ENCODE measurements at regions not wholly inside any gene's neighbourhood (a gene's known extent, or its start where the extent isn't known, plus 50 kb on each side); places are given as distances from the start of the nearest gene placed in this dataset.

DNA sequence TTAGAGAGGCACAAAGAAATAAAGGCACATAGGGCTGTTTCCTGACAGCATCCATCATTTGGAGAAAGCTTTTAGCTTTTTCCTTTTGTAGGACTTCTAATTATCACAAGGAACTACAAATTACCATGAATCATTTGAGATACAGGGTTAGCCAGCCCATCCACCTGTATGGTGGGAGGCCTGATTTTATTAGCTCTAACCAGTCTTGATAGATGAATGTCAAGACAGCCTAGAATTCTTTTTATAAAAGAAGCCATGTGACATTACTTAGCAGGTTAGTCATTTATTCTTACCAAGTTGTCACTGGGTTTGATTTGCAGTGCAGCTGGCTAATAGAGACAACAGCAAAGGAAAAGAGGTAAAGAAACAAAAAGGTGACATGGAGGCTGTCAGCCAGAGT, 618.1 kb downstream of the ZNF385D start:
- no peak for DNase-seq

GRCh38 chr3:21120826-21121225, 630.2 kb downstream of the ZNF385D start:
- DNase-seq: no peak

GRCh38 chr3:21117370-21117769, 633.6 kb downstream of the ZNF385D start:
- no peak for DNase-seq

DNA sequence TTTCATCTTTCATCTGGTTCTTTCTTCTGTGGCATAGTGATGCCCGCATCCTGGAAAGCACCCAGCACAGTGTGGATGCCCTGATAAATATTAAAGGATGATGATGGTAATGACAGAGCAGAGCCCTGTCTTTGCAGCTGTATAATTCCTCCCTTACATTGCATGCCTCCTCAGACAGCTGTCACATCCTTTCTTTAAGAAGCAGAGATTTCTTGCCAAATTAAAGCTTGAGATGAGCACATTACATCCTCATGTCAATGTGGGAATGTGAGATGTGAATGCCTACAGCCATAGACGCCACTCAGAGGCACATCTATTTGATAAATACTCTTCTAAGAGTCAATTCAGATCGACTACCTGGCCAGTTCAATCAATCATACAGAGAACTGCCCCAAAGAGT, 642.0 kb downstream of the ZNF385D start:
- DNase-seq: no peak

- DNase-seq: no peak
Measured at GRCh38 chr3:21105784-21106183, 645.2 kb downstream of the ZNF385D start.

GRCh38 chr3:21100656-21101359, 650.2 kb downstream of the ZNF385D start:
- no peak for DNase-seq

DNA sequence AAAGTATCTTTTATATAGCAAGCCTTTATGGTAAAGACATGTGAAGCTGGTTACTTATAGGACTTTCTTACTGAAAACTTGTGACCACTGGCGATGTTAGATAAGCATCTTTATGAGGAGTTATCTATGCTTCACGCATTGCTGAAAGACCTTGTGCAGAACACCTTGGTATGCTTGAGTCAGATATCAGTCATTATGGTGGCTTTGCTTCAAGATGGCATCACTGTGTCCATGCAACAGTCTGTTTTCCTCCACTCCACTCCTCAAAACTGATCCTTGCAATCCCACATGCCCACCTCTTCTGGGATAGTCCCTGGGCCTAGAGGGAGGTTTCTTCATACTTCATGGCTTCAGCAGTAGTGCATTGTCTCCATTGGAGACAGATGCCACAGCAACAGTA, 656.3 kb downstream of the ZNF385D start:
- no peak for DNase-seq

DNA sequence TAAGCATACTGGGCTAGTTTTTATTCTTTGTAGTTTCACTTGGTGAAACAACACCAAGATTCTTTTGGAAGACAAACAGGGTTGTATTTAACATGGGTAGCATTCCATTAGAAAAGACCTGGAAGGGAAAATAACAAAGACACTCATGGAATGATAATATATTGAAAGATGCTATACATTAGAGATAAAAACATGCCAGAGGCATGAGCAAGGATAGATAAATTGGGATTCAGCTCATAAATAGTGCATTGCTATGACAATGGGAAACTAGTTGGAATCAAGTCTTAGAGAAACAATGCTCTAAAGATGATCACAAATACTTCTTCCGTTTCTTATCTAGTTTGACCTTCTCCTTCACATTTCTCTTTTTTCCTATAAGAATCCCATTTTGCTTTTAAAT, 677.4 kb downstream of the ZNF385D start:
- no peak for DNase-seq

DNA sequence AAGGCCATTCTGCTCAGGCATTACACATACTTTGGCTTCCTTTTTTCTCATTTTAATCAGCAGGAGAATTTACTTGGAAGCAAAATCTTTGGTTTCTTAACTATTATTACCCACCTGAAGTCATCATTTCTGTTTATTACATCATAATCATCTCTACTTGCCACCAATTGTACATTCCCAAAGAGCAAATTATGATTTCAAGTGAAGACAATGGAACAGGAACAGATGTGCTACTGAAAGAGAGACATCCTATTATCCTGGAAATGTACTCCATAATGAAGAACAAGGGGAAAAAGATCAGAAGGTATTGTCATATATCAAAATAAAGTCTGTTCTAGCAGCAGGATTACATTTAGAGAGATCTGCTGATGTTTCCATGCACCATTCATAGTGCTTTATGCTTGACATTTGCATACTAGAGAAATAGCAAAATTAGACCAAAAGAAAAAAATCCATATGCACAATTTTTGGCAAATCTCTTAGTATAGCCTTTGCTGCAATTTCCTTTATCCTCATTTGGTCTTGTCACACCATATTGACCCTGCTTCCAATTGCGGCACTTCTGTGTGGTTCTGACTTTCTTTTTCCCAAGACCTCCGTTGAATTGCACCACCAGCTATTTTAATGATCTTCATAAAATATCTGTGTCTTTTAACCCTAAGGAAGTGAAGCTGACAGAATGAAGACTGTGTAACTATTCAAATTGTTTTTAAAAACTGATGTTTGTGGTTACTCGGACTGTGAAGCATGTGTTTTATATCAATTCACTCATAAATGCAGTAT, 683.8 kb downstream of the ZNF385D start:
- DNase-seq: no peak

GRCh38 chr3:21062831-21063294, 688.1 kb downstream of the ZNF385D start:
- peak; percentile 75 for DNase-seq

DNA sequence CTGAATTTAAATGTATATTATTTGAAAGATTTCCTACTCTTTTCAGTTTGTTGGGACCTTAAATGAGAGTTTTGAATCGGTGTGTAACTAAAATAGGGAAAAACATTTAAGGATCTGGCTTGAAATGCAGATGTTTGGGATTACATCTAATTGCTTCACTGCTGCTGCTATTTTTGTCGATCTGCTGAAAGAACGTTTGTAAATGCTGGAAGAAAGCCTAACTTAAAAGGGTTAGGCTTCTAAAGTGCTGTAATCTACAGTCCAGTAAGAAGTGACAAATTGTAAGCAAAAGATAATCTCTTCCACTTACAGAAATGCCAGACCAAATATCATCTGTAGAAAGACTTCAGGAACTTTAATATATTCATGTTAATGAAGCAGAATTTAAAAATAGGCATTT, 691.6 kb downstream of the ZNF385D start:
- no peak for DNase-seq

- no peak for DNase-seq
Measured at GRCh38 chr3:21056293-21056692, 694.7 kb downstream of the ZNF385D start.

DNA sequence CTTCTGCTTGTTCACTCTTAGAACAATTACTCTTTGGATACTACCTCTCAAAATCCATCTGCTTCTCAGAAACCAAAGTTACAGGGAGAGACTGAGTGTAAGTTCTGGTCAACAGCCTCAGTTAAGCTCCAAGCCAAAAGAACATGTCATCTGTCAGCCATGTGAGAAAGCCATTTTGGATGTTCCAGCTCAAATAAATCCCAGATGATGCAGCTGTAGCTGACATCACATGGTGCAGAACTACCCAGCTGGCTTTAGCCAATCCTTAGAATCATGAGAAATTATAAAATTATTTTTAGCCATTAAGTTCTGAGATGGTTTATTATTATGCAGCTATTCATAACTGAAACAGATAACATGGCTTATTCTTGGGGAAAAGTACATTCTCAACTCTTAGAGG, 696.0 kb downstream of the ZNF385D start:
- DNase-seq: peak; percentile 43

GRCh38 chr3:21054064-21054463, 696.9 kb downstream of the ZNF385D start:
- DNase-seq: no peak

- DNase-seq: no peak
Measured at GRCh38 chr3:21049334-21050062, 701.5 kb downstream of the ZNF385D start.

GRCh38 chr3:21043139-21043538, 707.9 kb downstream of the ZNF385D start:
- no peak for DNase-seq

DNA sequence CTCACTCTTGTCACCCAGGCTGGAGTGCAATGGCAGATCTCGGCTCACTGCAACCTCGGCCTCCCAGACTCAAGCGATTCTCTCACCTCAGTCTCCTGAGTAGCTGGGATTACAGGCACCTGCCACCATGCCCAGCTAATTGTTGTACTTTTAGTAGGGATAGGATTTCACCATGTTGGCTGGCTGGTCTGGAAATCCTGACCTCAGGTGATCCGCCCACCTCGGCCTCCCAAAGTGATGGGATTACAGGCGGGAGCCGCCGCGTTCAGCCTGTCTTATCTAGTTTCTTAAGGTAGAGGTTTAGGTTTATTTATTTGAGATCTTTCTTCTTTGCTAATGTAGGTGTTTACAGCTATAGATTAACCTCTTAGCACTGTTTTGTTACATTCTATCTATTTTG, 708.8 kb downstream of the ZNF385D start:
- DNase-seq: no peak

- no peak for DNase-seq
Measured at GRCh38 chr3:21041621-21042020, 709.4 kb downstream of the ZNF385D start.

GRCh38 chr3:21036888-21037287, 714.1 kb downstream of the ZNF385D start:
- DNase-seq: no peak

GRCh38 chr3:21028412-21028811, 722.6 kb downstream of the ZNF385D start:
- DNase-seq: no peak

DNA sequence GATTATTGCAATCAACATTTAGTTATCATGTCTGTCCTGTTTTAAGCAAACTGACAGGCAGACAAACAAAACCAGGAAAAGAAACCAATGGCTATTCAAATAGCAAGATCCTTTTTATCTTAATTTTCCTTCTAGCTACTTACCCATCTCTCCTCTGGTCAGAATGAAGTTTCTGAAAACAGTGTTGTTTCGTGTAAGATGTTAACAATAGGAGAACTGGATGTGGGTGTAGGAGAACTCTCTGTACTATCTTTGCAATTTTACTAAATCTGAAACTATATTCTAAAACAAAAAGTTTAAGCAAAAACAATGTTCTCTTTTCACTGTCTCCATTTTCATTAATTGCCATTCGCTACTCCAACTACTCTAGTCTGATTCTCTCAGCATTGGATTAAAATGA, 726.4 kb downstream of the ZNF385D start:
- no peak for DNase-seq

DNA sequence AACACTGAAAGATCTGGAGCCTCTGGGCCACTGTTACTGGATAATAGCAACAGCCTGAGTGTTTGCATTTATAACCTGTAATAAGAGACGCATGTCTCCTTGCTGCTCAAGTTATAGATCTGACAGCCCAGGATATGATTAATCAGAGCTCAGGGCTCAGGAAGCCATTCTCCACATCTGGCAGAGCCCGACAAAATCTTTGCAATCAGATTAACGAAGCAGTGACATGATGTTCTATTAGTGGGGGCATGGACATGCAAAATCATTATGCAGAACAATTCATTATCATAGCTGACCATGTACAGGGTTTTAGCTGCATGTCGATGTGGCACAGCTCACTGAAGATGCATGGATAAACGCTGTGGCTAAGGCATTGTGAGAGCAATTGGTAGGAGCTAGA, 730.3 kb downstream of the ZNF385D start:
- no peak for DNase-seq

- no peak for DNase-seq
Measured at GRCh38 chr3:21020043-21020442, 731.0 kb downstream of the ZNF385D start.
